ENCODE measurements at regions not wholly inside any gene's neighbourhood (a gene's known extent, or its start where the extent isn't known, plus 50 kb on each side); places are given as distances from the start of the nearest gene placed in this dataset.
A peak's percentile ranks its signal among the peaks of the same experiment; 100 is the strongest.

GRCh38 chr7:106792233-106792926 lies 72.7 kb upstream of the PIK3CG start:
- no peak for TF ChIP-seq CTCF (conservative IDR thresholded peaks at IDR 0.05)
- no peak for TF ChIP-seq ZFX (IDR thresholded peaks at IDR 0.05)
- no peak overlapping the region for H3K27ac ChIP-seq

GRCh38 chr7:106793015-106793975 lies 71.8 kb upstream of the PIK3CG start:
- TF ChIP-seq ZFX (IDR thresholded peaks at IDR 0.05) (no peak), CTCF (conservative IDR thresholded peaks at IDR 0.05) (peak; percentile 93)
- no peak overlapping the region for H3K27ac ChIP-seq

- TF ChIP-seq CTCF (conservative IDR thresholded peaks at IDR 0.05) (no peak), ZFX (IDR thresholded peaks at IDR 0.05) (no peak)
- H3K27ac ChIP-seq: no peak overlapping the region
These were observed 70.6 kb upstream of the PIK3CG start for GRCh38 chr7:106794276-106795083.

GRCh38 chr7:106795084-106795876 lies 69.8 kb upstream of the PIK3CG start:
- TF ChIP-seq ZFX (IDR thresholded peaks at IDR 0.05) (no peak), CTCF (conservative IDR thresholded peaks at IDR 0.05) (no peak)
- H3K27ac ChIP-seq: no peak overlapping the region

GRCh38 chr7:106795877-106796231 lies 69.2 kb upstream of the PIK3CG start:
- TF ChIP-seq CTCF (conservative IDR thresholded peaks at IDR 0.05): no peak
- TF ChIP-seq ZFX (IDR thresholded peaks at IDR 0.05): no peak
- no peak overlapping the region for H3K27ac ChIP-seq

- H3K27ac ChIP-seq: no peak overlapping the region
- TF ChIP-seq ZFX (IDR thresholded peaks at IDR 0.05) (no peak), CTCF (conservative IDR thresholded peaks at IDR 0.05) (no peak)
These were observed 67.1 kb upstream of the PIK3CG start for GRCh38 chr7:106797937-106798336.
